OCI-LY3 (cell line): ENCODE measurements at regions not wholly inside any gene's neighbourhood (a gene's known extent, or its start where the extent isn't known, plus 50 kb on each side); places are given as distances from the start of the nearest gene placed in this dataset.

ENCODE experiments used
- CTCF ChIP-seq: fragments of 200-600, 300-600 bp; sonication (generic); IDR thresholded peaks from 2 replicates; pipeline ENCODE4 v1.5.1; 2014; ENCODE audit warnings: antibody characterized with exemption, low read length, low read depth
- EZH2phosphoT487 ChIP-seq: fragments of 200-600 bp; shearing (Covaris generic); IDR thresholded peaks from 2 replicates; pipeline ENCODE4 v1.6.1; 2018; ENCODE audit warnings: antibody characterized with exemption, mixed run types, low read depth

- TF ChIP-seq CTCF = no peak
- no peak for TF ChIP-seq EZH2phosphoT487
Observed at GRCh38 chr18:55856679-55857078, 268.7 kb upstream of the TCF4 start.
